Fibroblast of pulmonary artery (primary cell): ENCODE measurements at regions not wholly inside any gene's neighbourhood (a gene's known extent, or its start where the extent isn't known, plus 50 kb on each side); places are given as distances from the start of the nearest gene placed in this dataset.

Source experiments
- DNase-seq: peaks from one replicate; pipeline ENCODE4 v3.0.0-alpha.2; 2010; ENCODE audit warnings: low read depth
- H3K4me3 ChIP-seq: replicated peaks from 2 replicates; pipeline ENCODE4 v1.5.1; 2011; ENCODE audit warnings: low read depth, mild to moderate bottlenecking, control low read depth, low read length, moderate library complexity
- TF ChIP-seq, protein P1 (sequence below): IDR thresholded peaks from 2 replicates; pipeline ENCODE4 v1.5.1; 2011; ENCODE audit warnings: mild to moderate bottlenecking, control low read depth, low read length, inconsistent platforms; ENCODE audit errors: missing control alignments

- DNase-seq = no peak
- no peak overlapping the region for H3K4me3 ChIP-seq
These were observed 370.9 kb upstream of the SMIM31 start for GRCh38 chr4:164383058-164383357.

GRCh38 chr4:164383358-164384220 lies 370.3 kb upstream of the SMIM31 start:
- no peak for DNase-seq
- no peak overlapping the region for H3K4me3 ChIP-seq
- TF ChIP-seq, protein P1, sequence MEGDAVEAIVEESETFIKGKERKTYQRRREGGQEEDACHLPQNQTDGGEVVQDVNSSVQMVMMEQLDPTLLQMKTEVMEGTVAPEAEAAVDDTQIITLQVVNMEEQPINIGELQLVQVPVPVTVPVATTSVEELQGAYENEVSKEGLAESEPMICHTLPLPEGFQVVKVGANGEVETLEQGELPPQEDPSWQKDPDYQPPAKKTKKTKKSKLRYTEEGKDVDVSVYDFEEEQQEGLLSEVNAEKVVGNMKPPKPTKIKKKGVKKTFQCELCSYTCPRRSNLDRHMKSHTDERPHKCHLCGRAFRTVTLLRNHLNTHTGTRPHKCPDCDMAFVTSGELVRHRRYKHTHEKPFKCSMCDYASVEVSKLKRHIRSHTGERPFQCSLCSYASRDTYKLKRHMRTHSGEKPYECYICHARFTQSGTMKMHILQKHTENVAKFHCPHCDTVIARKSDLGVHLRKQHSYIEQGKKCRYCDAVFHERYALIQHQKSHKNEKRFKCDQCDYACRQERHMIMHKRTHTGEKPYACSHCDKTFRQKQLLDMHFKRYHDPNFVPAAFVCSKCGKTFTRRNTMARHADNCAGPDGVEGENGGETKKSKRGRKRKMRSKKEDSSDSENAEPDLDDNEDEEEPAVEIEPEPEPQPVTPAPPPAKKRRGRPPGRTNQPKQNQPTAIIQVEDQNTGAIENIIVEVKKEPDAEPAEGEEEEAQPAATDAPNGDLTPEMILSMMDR = no peak

More at GRCh38 chr4:164383058-164383357, 370.9 kb upstream of the SMIM31 start:
- TF ChIP-seq, protein P1 = no peak

GRCh38 chr4:164384416-164384815 lies 369.5 kb upstream of the SMIM31 start:
- DNase-seq = no peak
- TF ChIP-seq, protein P1 = no peak

DNA sequence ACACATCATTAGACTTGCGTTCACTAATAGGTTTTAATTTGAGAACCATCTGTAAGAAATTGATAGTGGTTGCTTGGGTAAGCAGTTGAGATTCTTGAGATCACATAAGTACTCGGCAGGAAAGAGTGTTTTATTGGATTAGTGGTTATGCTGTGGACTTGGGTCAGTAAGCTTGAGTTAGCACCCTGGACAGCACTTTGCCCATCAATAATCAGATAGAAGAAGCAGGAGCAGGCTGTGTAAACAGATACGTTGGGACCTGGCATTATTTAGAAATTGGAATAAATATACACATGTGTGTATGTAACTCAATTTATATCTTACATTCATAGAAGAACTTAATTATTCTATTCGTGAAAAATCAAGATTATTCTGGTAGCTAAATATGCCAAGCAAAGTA lies 357.5 kb upstream of the SMIM31 start:
- no peak for DNase-seq
- TF ChIP-seq, protein P1 = no peak
- no peak overlapping the region for H3K4me3 ChIP-seq

More at GRCh38 chr4:164384416-164384815, 369.5 kb upstream of the SMIM31 start:
- no peak overlapping the region for H3K4me3 ChIP-seq

DNA sequence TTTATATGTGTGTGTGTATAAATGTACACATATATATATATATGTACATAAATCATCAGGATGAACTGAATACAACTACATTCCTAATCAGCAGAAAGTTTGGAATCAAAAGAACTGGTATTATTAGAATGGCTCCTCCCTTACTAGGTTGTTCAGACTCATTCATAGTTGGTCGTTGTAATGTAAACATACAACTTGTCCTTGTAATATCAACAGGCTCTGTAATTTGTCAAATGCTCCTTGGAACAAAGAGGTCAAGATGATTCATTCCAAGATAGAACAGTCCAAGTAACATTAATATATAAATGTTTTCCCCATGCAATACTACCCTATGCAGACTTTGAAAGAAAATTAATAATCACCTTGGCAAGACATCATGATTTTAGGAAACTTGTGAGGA lies 351.4 kb upstream of the SMIM31 start:
- TF ChIP-seq, protein P1 = no peak
- no peak overlapping the region for H3K4me3 ChIP-seq
- no peak for DNase-seq

DNA sequence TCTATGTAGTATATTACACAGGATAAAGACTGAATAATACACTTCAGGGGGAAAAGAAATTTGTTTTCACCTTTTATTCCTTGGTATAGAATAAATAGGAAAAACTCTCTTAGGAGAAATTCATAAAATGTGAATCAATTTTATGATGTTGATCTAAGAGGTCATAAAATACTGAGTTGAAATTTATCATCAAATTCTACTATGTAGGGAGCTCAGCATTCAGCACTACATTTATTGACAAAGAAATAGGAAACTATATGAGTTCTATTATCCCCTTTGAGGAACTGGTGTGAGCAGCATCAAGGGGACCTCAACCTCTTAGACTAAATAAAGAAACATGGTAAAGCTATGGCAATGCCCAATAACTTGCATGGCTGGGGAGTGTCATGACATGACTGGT lies 348.2 kb upstream of the SMIM31 start:
- no peak for DNase-seq
- TF ChIP-seq, protein P1 = no peak
- H3K4me3 ChIP-seq = no peak overlapping the region

- DNase-seq = no peak
These were observed 345.1 kb upstream of the SMIM31 start for GRCh38 chr4:164408831-164409230.

More at GRCh38 chr4:164408831-164409230, 345.1 kb upstream of the SMIM31 start:
- TF ChIP-seq, protein P1 = no peak
- no peak overlapping the region for H3K4me3 ChIP-seq
